Progenitor cell of endocrine pancreas (in vitro differentiated cells): ENCODE measurements at regions not wholly inside any gene's neighbourhood (a gene's known extent, or its start where the extent isn't known, plus 50 kb on each side); places are given as distances from the start of the nearest gene placed in this dataset.

Experiments used
- DNase-seq: peaks from one replicate; pipeline ENCODE4 v3.0.0; 2021; ENCODE audit warnings: low spot score; ENCODE audit not compliant: unreplicated experiment
- H3K27ac Mint-ChIP-seq: 2 replicates; pipeline ENCODE4 v1.8.0; 2021; ENCODE audit warnings: mild to moderate bottlenecking, moderate library complexity, mixed read lengths
- H3K27me3 Mint-ChIP-seq: 2 replicates; pipeline ENCODE4 v1.8.0; 2021; ENCODE audit warnings: mixed read lengths
- H3K36me3 Mint-ChIP-seq: 2 replicates; pipeline ENCODE4 v1.8.0; 2022; ENCODE audit warnings: mixed read lengths; ENCODE audit not compliant: insufficient read depth
- H3K4me1 Mint-ChIP-seq: 2 replicates; pipeline ENCODE4 v1.8.0; 2021; ENCODE audit warnings: low read depth, mixed read lengths
- H3K4me3 Mint-ChIP-seq: 2 replicates; pipeline ENCODE4 v1.8.0; 2021; ENCODE audit warnings: low read depth, mild to moderate bottlenecking, moderate library complexity, mixed read lengths
- H3K9me3 Mint-ChIP-seq: 2 replicates; pipeline ENCODE4 v1.8.0; 2021; ENCODE audit warnings: low read depth, mixed read lengths
- TF ChIP-seq, protein P1 (sequence below): fragments of 200-600 bp; sonication (generic); IDR thresholded peaks from one replicate; pipeline ENCODE4 v1.5.0; 2021; ENCODE audit warnings: antibody characterized with exemption, mild to moderate bottlenecking; ENCODE audit not compliant: unreplicated experiment

DNA sequence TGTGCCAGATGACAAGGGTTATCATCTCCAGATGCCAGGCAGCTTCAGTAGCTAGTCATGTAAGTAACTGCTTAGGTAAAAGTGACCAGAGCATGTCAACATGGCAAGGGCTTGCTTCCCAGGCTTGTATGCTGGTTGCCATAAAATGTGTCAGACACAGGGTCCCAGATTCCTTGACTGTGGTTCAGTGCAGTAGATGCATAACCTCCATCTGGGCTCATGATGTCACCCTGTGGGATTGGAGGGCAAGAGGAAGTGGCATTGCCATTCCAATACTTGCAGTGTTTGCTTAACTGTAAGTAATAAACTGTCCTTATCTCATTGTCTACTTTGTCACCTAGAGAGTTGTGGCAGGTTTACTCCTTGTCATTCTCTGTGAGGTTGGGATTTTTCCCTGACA, 226.8 kb downstream of the PCDH17 start:
- TF ChIP-seq, protein P1, sequence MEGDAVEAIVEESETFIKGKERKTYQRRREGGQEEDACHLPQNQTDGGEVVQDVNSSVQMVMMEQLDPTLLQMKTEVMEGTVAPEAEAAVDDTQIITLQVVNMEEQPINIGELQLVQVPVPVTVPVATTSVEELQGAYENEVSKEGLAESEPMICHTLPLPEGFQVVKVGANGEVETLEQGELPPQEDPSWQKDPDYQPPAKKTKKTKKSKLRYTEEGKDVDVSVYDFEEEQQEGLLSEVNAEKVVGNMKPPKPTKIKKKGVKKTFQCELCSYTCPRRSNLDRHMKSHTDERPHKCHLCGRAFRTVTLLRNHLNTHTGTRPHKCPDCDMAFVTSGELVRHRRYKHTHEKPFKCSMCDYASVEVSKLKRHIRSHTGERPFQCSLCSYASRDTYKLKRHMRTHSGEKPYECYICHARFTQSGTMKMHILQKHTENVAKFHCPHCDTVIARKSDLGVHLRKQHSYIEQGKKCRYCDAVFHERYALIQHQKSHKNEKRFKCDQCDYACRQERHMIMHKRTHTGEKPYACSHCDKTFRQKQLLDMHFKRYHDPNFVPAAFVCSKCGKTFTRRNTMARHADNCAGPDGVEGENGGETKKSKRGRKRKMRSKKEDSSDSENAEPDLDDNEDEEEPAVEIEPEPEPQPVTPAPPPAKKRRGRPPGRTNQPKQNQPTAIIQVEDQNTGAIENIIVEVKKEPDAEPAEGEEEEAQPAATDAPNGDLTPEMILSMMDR, result no peak
- Mint-ChIP-seq H3K9me3 (no peaks in the 10 kb centered on the region), H3K27ac (no peak overlapping the region), H3K36me3 (no peaks in the 10 kb centered on the region), H3K27me3 (no peaks in the 10 kb centered on the region), H3K4me3 (no peak overlapping the region), H3K4me1 (peaks cover 2% of the 10 kb centered on the region)
- no peak for DNase-seq

DNA sequence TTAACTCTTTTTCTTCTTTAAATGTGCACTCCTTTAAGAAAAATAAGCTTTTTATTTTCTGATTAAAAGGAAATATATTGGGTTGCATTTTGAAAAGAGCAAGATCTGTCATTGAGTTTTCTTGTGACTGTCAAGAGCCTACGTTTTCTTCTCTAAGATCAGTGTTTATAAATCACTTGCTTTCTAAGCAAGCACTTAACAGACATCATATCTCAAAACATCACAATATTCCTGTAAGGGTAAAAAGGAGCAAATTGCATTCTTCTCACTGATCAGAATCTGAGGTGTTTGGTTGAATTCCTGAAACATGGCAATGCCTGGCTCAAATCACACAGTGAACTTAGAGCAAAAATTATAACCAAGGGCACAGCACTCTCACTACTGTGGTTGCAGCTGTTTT, 231.3 kb downstream of the PCDH17 start:
- H3K4me3 Mint-ChIP-seq, result no peak overlapping the region

DNA sequence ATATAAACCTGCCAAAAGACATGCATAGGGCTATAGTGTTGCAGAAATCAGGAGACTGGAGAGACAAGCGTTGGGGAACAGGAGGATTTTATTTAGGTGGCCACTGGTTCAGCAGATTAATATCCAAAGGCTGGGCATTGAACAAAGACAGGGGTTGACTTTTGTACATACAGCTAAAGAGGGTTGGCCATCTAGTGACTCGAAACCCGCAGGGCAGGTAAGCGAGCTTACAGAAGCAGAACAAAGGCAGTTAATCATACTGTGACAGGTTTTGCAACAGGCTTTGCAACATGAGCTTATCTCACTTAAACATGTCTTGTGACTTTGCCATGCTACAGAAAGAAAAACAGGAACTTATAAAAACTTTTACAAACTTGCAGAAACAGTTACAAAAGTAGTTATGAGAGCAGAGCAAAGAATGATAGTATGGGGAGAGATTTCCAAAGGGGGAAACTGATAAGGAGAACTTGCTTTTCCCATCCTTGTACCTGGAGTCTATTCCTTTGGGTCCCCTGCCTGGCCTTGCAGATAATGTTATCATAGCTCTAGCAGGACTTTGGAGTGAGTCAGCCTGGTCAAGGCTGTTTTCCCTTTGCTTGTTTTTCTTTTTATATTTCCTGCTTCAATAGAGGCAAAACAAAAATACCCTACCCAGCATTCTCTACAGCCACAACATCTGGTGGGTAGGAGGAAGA, 234.2 kb downstream of the PCDH17 start:
- no peaks in the 10 kb centered on the region for H3K4me1 Mint-ChIP-seq
- no peak for DNase-seq
- H3K27ac Mint-ChIP-seq, result no peak overlapping the region
- peaks cover 2% of the 10 kb centered on the region for H3K36me3 Mint-ChIP-seq
- TF ChIP-seq, protein P1, result no peak
- H3K4me3 Mint-ChIP-seq, result no peak overlapping the region
- no peaks in the 10 kb centered on the region for H3K27me3 Mint-ChIP-seq
- peaks cover 24% of the 10 kb centered on the region for H3K9me3 Mint-ChIP-seq

More for the DNA sequence above, 231.3 kb downstream of the PCDH17 start:
- Mint-ChIP-seq H3K27ac (no peak overlapping the region), H3K9me3 (peaks cover 11% of the 10 kb centered on the region), H3K36me3 (peaks cover 2% of the 10 kb centered on the region), H3K27me3 (no peaks in the 10 kb centered on the region), H3K4me1 (peaks cover 2% of the 10 kb centered on the region)
- TF ChIP-seq, protein P1, result no peak
- DNase-seq, result no peak

DNA sequence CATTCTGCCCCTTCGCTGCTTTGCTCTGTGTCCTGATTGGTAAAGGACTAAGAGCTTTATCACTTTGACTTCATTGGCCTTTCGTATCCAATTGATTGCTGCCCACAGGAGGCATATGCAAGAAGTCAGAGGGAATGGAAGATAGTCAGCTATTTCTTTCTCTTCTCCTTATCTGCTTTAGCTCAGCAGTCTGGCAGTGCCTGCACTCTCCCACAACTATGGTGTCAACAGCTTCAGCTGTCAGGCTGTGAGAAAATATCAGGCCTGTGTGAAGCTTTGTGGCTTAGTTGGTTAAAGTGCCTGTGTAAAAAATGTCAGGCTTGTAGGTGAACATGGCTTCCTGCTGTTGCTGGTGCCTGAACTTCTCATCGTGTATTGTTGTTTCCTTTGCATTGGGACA, 243.0 kb downstream of the PCDH17 start:
- DNase-seq, result no peak
- H3K36me3 Mint-ChIP-seq, result no peaks in the 10 kb centered on the region

DNA sequence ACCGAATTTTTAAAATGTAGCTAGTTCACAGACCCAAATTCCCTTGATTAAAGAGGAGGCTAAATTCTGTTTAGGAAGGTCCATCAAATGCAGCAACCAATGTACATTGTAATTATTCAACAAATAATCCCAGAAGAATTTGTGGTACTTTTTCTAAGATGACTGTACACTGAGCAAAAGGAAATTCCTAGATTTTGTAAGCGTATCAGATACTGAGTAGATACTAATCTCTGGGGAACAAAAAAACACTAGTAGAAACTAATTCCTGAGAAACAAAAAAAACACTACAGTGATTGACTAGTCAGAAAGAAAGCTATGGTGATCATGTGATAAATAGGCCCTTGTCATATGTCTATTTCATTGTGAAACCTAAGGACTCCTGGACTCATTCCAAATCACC, 246.1 kb downstream of the PCDH17 start:
- no peaks in the 10 kb centered on the region for H3K4me1 Mint-ChIP-seq
- TF ChIP-seq, protein P1, result no peak
- no peak overlapping the region for H3K4me3 Mint-ChIP-seq
- DNase-seq, result no peak
- no peak overlapping the region for H3K27ac Mint-ChIP-seq
- H3K27me3 Mint-ChIP-seq, result no peaks in the 10 kb centered on the region
- H3K36me3 Mint-ChIP-seq, result no peaks in the 10 kb centered on the region
- H3K9me3 Mint-ChIP-seq, result no peaks in the 10 kb centered on the region

More for the DNA sequence above, 243.0 kb downstream of the PCDH17 start:
- peaks cover 8% of the 10 kb centered on the region for H3K9me3 Mint-ChIP-seq
- H3K4me1 Mint-ChIP-seq, result no peaks in the 10 kb centered on the region
- TF ChIP-seq, protein P1, result no peak
- H3K4me3 Mint-ChIP-seq, result no peak overlapping the region
- H3K27ac Mint-ChIP-seq, result no peak overlapping the region
- no peaks in the 10 kb centered on the region for H3K27me3 Mint-ChIP-seq
